Stimulated activated CD8-positive, alpha-beta memory T cell treated with anti-CD3 and anti-CD28 coated beads, Interleukin-4, amount 100 ng/mL, for 48 hours (primary cell): ENCODE measurements at regions not wholly inside any gene's neighbourhood (a gene's known extent, or its start where the extent isn't known, plus 50 kb on each side); places are given as distances from the start of the nearest gene placed in this dataset.
"Not testable (repeated sequence)": the region's sequence is repeated elsewhere in the genome, so short reads cannot be mapped to it uniquely, and the experiment has no call there.

Experiments used
- DNase-seq: peaks from one replicate; pipeline ENCODE4 v3.0.0-alpha.2; 2020

- DNase-seq = no peak
Observed at GRCh38 chr18:54662986-54663385, 71.9 kb downstream of the DYNAP start.

- not testable (repeated sequence) for DNase-seq
Observed at GRCh38 chr18:54669701-54670100, 78.7 kb downstream of the DYNAP start.

- DNase-seq = no peak
Observed at GRCh38 chr18:54671291-54671881, 80.3 kb downstream of the DYNAP start.

GRCh38 chr18:54672109-54672508, 81.1 kb downstream of the DYNAP start:
- DNase-seq = no peak

GRCh38 chr18:54672846-54673475, 81.9 kb downstream of the DYNAP start:
- no peak for DNase-seq

- no peak for DNase-seq
Observed at GRCh38 chr18:54673936-54674335, 82.9 kb downstream of the DYNAP start.

- DNase-seq = no peak
Observed at GRCh38 chr18:54675076-54675475, 84.0 kb downstream of the DYNAP start.

- no peak for DNase-seq
Observed at GRCh38 chr18:54679318-54680149, 88.5 kb downstream of the DYNAP start.

GRCh38 chr18:54684784-54685183, 93.7 kb downstream of the DYNAP start:
- no peak for DNase-seq

- DNase-seq = no peak
Observed at GRCh38 chr18:54689319-54689718, 98.3 kb downstream of the DYNAP start.

GRCh38 chr18:54690198-54690597, 99.2 kb downstream of the DYNAP start:
- DNase-seq = no peak

GRCh38 chr18:54692463-54692862, 101.4 kb downstream of the DYNAP start:
- DNase-seq = no peak

GRCh38 chr18:54696616-54697293, 105.7 kb downstream of the DYNAP start:
- no peak for DNase-seq

- no peak for DNase-seq
Observed at GRCh38 chr18:54700580-54700979, 109.5 kb downstream of the DYNAP start.

GRCh38 chr18:54702686-54703085, 111.6 kb downstream of the DYNAP start:
- no peak for DNase-seq

- no peak for DNase-seq
Observed at GRCh38 chr18:54710074-54710899, 118.0 kb upstream of the RAB27B start.

- no peak for DNase-seq
Observed at GRCh38 chr18:54710900-54711281, 117.4 kb upstream of the RAB27B start.

- DNase-seq = no peak
Observed at GRCh38 chr18:54712306-54712705, 116.0 kb upstream of the RAB27B start.

GRCh38 chr18:54712758-54713157, 115.5 kb upstream of the RAB27B start:
- no peak for DNase-seq

GRCh38 chr18:54713386-54713785, 114.9 kb upstream of the RAB27B start:
- no peak for DNase-seq

GRCh38 chr18:54714851-54715250, 113.4 kb upstream of the RAB27B start:
- no peak for DNase-seq

GRCh38 chr18:54716586-54716985, 111.7 kb upstream of the RAB27B start:
- DNase-seq = no peak
